ENCODE measurements at regions not wholly inside any gene's neighbourhood (a gene's known extent, or its start where the extent isn't known, plus 50 kb on each side); places are given as distances from the start of the nearest gene placed in this dataset.
A peak's percentile ranks its signal among the peaks of the same experiment; 100 is the strongest.

GRCh38 chr17:68179926-68180285 lies 67.9 kb upstream of the AMZ2 start:
- Histone ChIP-seq H3K36me3 (no peaks in the 10 kb centered on the region), H3K27ac (no peak overlapping the region), H3K9me3 (peaks cover 0 to 4% (median 0%) of the 10 kb centered on the region in 4 donors), H3K4me3 (no peak overlapping the region), H3K27me3 (no peaks in the 10 kb centered on the region), H3K4me1 (peaks cover 0 to 10% (median 3%) of the 10 kb centered on the region in 4 donors)
- TF ChIP-seq POLR2A (IDR thresholded peaks at IDR 0.05) (no peak), CTCF (IDR thresholded peaks at IDR 0.05) (no peak)
- DNase-seq, result no peak

GRCh38 chr17:68182011-68182306 lies 65.9 kb upstream of the AMZ2 start:
- Histone ChIP-seq H3K27ac (peak overlapping the region in 2 of 4 donors; percentile 41 to 81), H3K4me1 (peaks cover 0 to 10% (median 3%) of the 10 kb centered on the region in 4 donors), H3K27me3 (no peaks in the 10 kb centered on the region), H3K4me3 (peak overlapping the region in 3 of 4 donors; percentile 14 to 37 (median 29)), H3K9me3 (peaks cover 0 to 4% (median 0%) of the 10 kb centered on the region in 4 donors), H3K36me3 (no peaks in the 10 kb centered on the region)
- no peak for TF ChIP-seq POLR2A (IDR thresholded peaks at IDR 0.05)
- TF ChIP-seq CTCF (IDR thresholded peaks at IDR 0.05), result no peak
- peak in 2 of 3 donors; percentile 61 to 64 for DNase-seq

- Histone ChIP-seq H3K36me3 (no peaks in the 10 kb centered on the region), H3K9me3 (peaks cover 0 to 4% (median 0%) of the 10 kb centered on the region in 4 donors), H3K4me3 (peak overlapping the region in 3 of 4 donors; percentile 20 to 37 (median 29)), H3K4me1 (peaks cover 0 to 10% (median 3%) of the 10 kb centered on the region in 4 donors), H3K27ac (peak overlapping the region; percentile 29 to 81 (median 54)), H3K27me3 (no peaks in the 10 kb centered on the region)
- TF ChIP-seq POLR2A (IDR thresholded peaks at IDR 0.05) (no peak), CTCF (IDR thresholded peaks at IDR 0.05) (peak in 2 of 6 experiments; percentile 4 to 10)
- DNase-seq, result peak in 2 of 3 donors; percentile 82 to 87
Measured at GRCh38 chr17:68182940-68183551, 64.8 kb upstream of the AMZ2 start.

- DNase-seq, result peak in 1 of 3 donors; percentile 43
- Histone ChIP-seq H3K27me3 (no peaks in the 10 kb centered on the region), H3K36me3 (no peaks in the 10 kb centered on the region), H3K27ac (peak overlapping the region; percentile 29 to 81 (median 60)), H3K9me3 (peaks cover 0 to 4% (median 0%) of the 10 kb centered on the region in 4 donors), H3K4me3 (no peak overlapping the region), H3K4me1 (peaks cover 0 to 10% (median 3%) of the 10 kb centered on the region in 4 donors)
- TF ChIP-seq CTCF (IDR thresholded peaks at IDR 0.05), result no peak
- no peak for TF ChIP-seq POLR2A (IDR thresholded peaks at IDR 0.05)
Measured at GRCh38 chr17:68184141-68184571, 63.7 kb upstream of the AMZ2 start.

- DNase-seq, result peak in 2 of 3 donors; percentile 45 to 49
- no peaks in the 10 kb centered on the region for H3K27me3 ChIP-seq
- H3K9me3 ChIP-seq, result peaks cover 0 to 2% (median 0%) of the 10 kb centered on the region in 4 donors
- TF ChIP-seq CTCF (IDR thresholded peaks at IDR 0.05), result no peak
- no peak for TF ChIP-seq POLR2A (IDR thresholded peaks at IDR 0.05)
- no peaks in the 10 kb centered on the region for H3K36me3 ChIP-seq
- peak overlapping the region; percentile 29 to 81 (median 60) for H3K27ac ChIP-seq
- H3K4me1 ChIP-seq, result peaks cover 0 to 10% (median 3%) of the 10 kb centered on the region in 4 donors
- H3K4me3 ChIP-seq, result no peak overlapping the region
Measured at GRCh38 chr17:68184816-68185436, 62.9 kb upstream of the AMZ2 start.

Data from Peyer's patch (tissue), 4 donors.